A673 (cell line): ENCODE measurements at regions not wholly inside any gene's neighbourhood (a gene's known extent, or its start where the extent isn't known, plus 50 kb on each side); places are given as distances from the start of the nearest gene placed in this dataset.

ENCODE experiments used
- CTCF ChIP-seq: fragments of 300-800, 200-600 bp; sonication (generic); conservative IDR thresholded peaks from 2 replicates; pipeline ENCODE4 v1.5.1; 2017; ENCODE audit warnings: low read depth, mild to moderate bottlenecking, antibody characterized with exemption, low read length, moderate library complexity, mixed read lengths
- EZH2 ChIP-seq: fragments of 200-600 bp; sonication (generic); IDR thresholded peaks from 2 replicates; pipeline ENCODE4 v1.6.1; 2017; ENCODE audit warnings: borderline replicate concordance, low read depth, mild to moderate bottlenecking, mixed read lengths, antibody characterized with exemption, low read length; ENCODE audit not compliant: poor library complexity, severe bottlenecking

DNA sequence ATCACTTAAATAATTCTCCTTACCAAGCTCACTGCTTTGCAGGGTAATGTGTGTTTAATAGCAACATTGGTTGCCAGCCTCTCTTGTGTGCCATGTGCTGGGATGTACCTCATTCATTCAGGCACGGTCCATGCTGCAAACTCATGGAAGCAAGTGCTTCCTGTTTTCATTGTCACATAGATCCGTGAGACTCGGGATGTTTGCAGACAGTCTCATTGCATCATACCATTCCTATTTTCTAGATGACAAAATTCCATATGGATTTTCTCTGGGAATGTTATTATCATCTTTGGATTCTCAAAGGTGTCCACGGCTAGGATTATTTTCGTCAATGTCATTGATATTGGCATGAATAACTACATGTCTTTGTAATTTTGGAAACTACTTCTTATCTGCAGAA is 60.0 kb upstream of the HDAC4 start:
- TF ChIP-seq CTCF (no peak), EZH2 (no peak)
